Tibial nerve (tissue), 4 donors: ENCODE measurements at regions not wholly inside any gene's neighbourhood (a gene's known extent, or its start where the extent isn't known, plus 50 kb on each side); places are given as distances from the start of the nearest gene placed in this dataset.

ENCODE experiments used
- EP300 ChIP-seq, 2 donors: sonication (generic); formaldehyde crosslinking; IDR thresholded peaks; one replicate each; pipeline ENCODE4 v1.6.1; 2017; ENCODE audit warnings: antibody characterized with exemption in 2 of 2, mild to moderate bottlenecking in 1 of 2
- POLR2A ChIP-seq, 2 donors: fragments of 450-650 bp; IDR thresholded peaks; one replicate each; pipeline ENCODE4 v1.6.1; 2017; ENCODE audit warnings: antibody characterized with exemption in 2 of 2, mild to moderate bottlenecking in 2 of 2, moderate library complexity in 2 of 2
- TF ChIP-seq, protein P1 (sequence below), 5 experiments: fragments of 200-600 bp in 3 of 5; fragments of 450-650 bp in 2 of 5; sonication (generic) in 3 of 5; IDR thresholded peaks; one replicate each; pipeline ENCODE4 v1.5.1; 2016 to 2019; ENCODE audit warnings: antibody characterized with exemption in 5 of 5, mild to moderate bottlenecking in 3 of 5, moderate library complexity in 2 of 5

- TF ChIP-seq, protein P1, sequence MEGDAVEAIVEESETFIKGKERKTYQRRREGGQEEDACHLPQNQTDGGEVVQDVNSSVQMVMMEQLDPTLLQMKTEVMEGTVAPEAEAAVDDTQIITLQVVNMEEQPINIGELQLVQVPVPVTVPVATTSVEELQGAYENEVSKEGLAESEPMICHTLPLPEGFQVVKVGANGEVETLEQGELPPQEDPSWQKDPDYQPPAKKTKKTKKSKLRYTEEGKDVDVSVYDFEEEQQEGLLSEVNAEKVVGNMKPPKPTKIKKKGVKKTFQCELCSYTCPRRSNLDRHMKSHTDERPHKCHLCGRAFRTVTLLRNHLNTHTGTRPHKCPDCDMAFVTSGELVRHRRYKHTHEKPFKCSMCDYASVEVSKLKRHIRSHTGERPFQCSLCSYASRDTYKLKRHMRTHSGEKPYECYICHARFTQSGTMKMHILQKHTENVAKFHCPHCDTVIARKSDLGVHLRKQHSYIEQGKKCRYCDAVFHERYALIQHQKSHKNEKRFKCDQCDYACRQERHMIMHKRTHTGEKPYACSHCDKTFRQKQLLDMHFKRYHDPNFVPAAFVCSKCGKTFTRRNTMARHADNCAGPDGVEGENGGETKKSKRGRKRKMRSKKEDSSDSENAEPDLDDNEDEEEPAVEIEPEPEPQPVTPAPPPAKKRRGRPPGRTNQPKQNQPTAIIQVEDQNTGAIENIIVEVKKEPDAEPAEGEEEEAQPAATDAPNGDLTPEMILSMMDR (IDR thresholded peaks at IDR 0.05) = no peak
- no peak for TF ChIP-seq POLR2A (IDR thresholded peaks at IDR 0.05)
- no peak for TF ChIP-seq EP300 (IDR thresholded peaks at IDR 0.05)
Measured at GRCh38 chr2:196318517-196319377, 147.4 kb upstream of the STK17B start.
